CD14-positive monocyte (primary cell): ENCODE measurements at regions not wholly inside any gene's neighbourhood (a gene's known extent, or its start where the extent isn't known, plus 50 kb on each side); places are given as distances from the start of the nearest gene placed in this dataset.

Experiments used
- DNase-seq, 3 donors: peaks; one replicate each; pipeline ENCODE4 v3.0.0-alpha.2; 2011 to 2022
- H2AFZ ChIP-seq: 2 replicates; pipeline ENCODE4 v1.6.0; 2012; ENCODE audit warnings: mild to moderate bottlenecking, low read depth, low read length, inconsistent platforms; ENCODE audit not compliant: insufficient read depth, poor library complexity, severe bottlenecking
- H3K27ac ChIP-seq, 2 donors: 1 replicate in 1 of 2; 2 replicates in 1 of 2; pipeline ENCODE4 v1.5.1; 2012 to 2013; ENCODE audit warnings: low read length in 2 of 2, control low read depth in 1 of 2, inconsistent platforms in 1 of 2, low read depth in 1 of 2, mild to moderate bottlenecking in 1 of 2
- H3K27me3 ChIP-seq, 2 donors: one replicate each; pipeline versions ENCODE4 v1.6.0 to v1.6.1; 2011 to 2013; ENCODE audit warnings: low read length in 2 of 2; ENCODE audit not compliant: control insufficient read depth in 2 of 2, insufficient read depth in 2 of 2
- H3K36me3 ChIP-seq, 2 donors: replicated peaks in 1 of 2; 1 replicate in 1 of 2; 2 replicates in 1 of 2; pipeline versions ENCODE4 v1.5.1 to v1.6.1; 2012 to 2013; ENCODE audit warnings: low read length in 2 of 2, control low read depth in 1 of 2, inconsistent platforms in 1 of 2, mild to moderate bottlenecking in 1 of 2; ENCODE audit not compliant: insufficient read depth in 2 of 2, control insufficient read depth in 1 of 2
- H3K4me1 ChIP-seq, 2 donors: 1 replicate in 1 of 2; 2 replicates in 1 of 2; pipeline versions ENCODE4 v1.5.1 to v1.6.1; 2012 to 2013; ENCODE audit warnings: low read length in 2 of 2, control low read depth in 1 of 2, inconsistent platforms in 1 of 2, mild to moderate bottlenecking in 1 of 2, moderate library complexity in 1 of 2; ENCODE audit not compliant: insufficient read depth in 2 of 2, control insufficient read depth in 1 of 2
- H3K4me2 ChIP-seq: replicated peaks from 2 replicates; pipeline ENCODE3; 2012; ENCODE audit warnings: low read length, moderate library complexity, mild to moderate bottlenecking; ENCODE audit not compliant: poor library complexity, severe bottlenecking; ENCODE audit errors: extremely low read depth
- H3K4me3 ChIP-seq, 3 experiments: fragments of 200-600 bp in 1 of 3; sonication (generic) in 1 of 3; replicated peaks in 1 of 3; 1 replicate in 2 of 3; 2 replicates in 1 of 3; pipeline ENCODE4 v1.5.1; 2011 to 2013; ENCODE audit warnings: low read length in 3 of 3, mild to moderate bottlenecking in 3 of 3, control low read depth in 2 of 3, low read depth in 2 of 3, inconsistent platforms in 1 of 3, moderate library complexity in 1 of 3
- H3K79me2 ChIP-seq: 2 replicates; pipeline ENCODE4 v1.6.0; 2012; ENCODE audit warnings: mild to moderate bottlenecking, control low read depth, inconsistent platforms, low read length, moderate library complexity; ENCODE audit not compliant: insufficient read depth
- H3K9ac ChIP-seq: 2 replicates; pipeline ENCODE4 v1.6.0; 2017; ENCODE audit warnings: low read length, mild to moderate bottlenecking; ENCODE audit not compliant: insufficient read depth, poor library complexity, severe bottlenecking
- H3K9me3 ChIP-seq, 2 donors: replicated peaks in 1 of 2; 1 replicate in 1 of 2; 2 replicates in 1 of 2; pipeline versions ENCODE4 v1.5.1 to v1.6.1; 2012 to 2013; ENCODE audit warnings: low read length in 2 of 2, control low read depth in 1 of 2; ENCODE audit not compliant: control insufficient read depth in 1 of 2, insufficient read depth in 1 of 2
- H4K20me1 ChIP-seq: 2 replicates; pipeline ENCODE4 v1.6.0; 2012; ENCODE audit warnings: mild to moderate bottlenecking, low read length, control low read depth, moderate library complexity; ENCODE audit not compliant: insufficient read depth
- H3K27ac Mint-ChIP-seq, 7 donors: one replicate each; pipeline ENCODE4 v1.8.0; 2020; ENCODE audit warnings: mild to moderate bottlenecking in 7 of 7, mixed read lengths in 7 of 7, moderate library complexity in 6 of 7, inconsistent platforms in 2 of 7
- H3K27me3 Mint-ChIP-seq, 3 donors: one replicate each; pipeline ENCODE4 v1.8.0; 2021 to 2022; ENCODE audit warnings: low read depth in 3 of 3, mild to moderate bottlenecking in 3 of 3, mixed read lengths in 3 of 3, moderate library complexity in 3 of 3, inconsistent platforms in 1 of 3
- H3K36me3 Mint-ChIP-seq, 2 donors: one replicate each; pipeline ENCODE4 v1.8.0; 2020; ENCODE audit warnings: mixed read lengths in 2 of 2, inconsistent platforms in 1 of 2, mild to moderate bottlenecking in 1 of 2
- H3K4me1 Mint-ChIP-seq: one replicate; pipeline ENCODE4 v1.8.0; 2020; ENCODE audit warnings: mild to moderate bottlenecking, mixed read lengths
- H3K4me3 Mint-ChIP-seq, 2 donors: one replicate each; pipeline ENCODE4 v1.8.0; 2020; ENCODE audit warnings: mild to moderate bottlenecking in 2 of 2, mixed read lengths in 2 of 2, moderate library complexity in 1 of 2
- H3K9me3 Mint-ChIP-seq, 7 donors: one replicate each; pipeline ENCODE4 v1.8.0; 2020 to 2022; ENCODE audit warnings: mixed read lengths in 7 of 7, mild to moderate bottlenecking in 6 of 7, moderate library complexity in 6 of 7, inconsistent platforms in 2 of 7
- WGBS: methylation state at CpG from one replicate; pipeline ENCODE4 v1.1.5; 2013; ENCODE audit warnings: missing lambda C conversion rate; ENCODE audit not compliant: insufficient coverage; 5-methylcytosine and 5-hydroxymethylcytosine counted together
- intact Hi-C, 2 donors: fragments of 100-400 bp; cut with micrococcal nuclease; formaldehyde crosslinking; loops; one replicate each; pipeline versions ENCODE4 v1.15.0 to v1.15.1; 2023
- TF ChIP-seq, protein P1 (sequence below): fragments of 200-600 bp; IDR thresholded peaks from one replicate; pipeline ENCODE4 v1.8.0; 2022; ENCODE audit warnings: antibody characterized with exemption, mild to moderate bottlenecking

DNA sequence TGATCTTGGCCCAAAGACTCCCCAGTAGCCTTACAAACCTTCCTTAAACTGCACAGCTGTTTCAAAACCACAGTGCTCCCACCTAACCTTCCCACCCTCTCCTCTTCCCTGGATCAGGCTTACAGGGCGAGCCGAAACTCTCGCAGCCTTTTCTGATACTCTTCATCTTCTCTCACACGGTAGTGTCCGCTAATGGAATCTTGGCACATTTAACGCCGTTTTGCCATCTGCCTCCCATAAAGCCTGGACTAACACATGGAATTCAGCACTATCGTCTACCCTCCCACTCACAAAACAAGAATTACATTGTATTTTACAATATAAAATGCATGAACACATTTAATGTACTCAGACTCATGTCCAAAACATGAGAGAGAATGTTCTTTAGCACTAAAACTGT is 135.9 kb downstream of the RAP2A start:
- Histone ChIP-seq H3K79me2 (no peaks in the 10 kb centered on the region), H3K4me1 (no peaks in the 10 kb centered on the region), H3K27ac (no peak overlapping the region), H3K9ac (no peak overlapping the region), H4K20me1 (no peaks in the 10 kb centered on the region), H2AFZ (no peak overlapping the region), H3K36me3 (no peaks in the 10 kb centered on the region), H3K9me3 (no peaks in the 10 kb centered on the region), H3K4me3 (no peak overlapping the region), H3K4me2 (no peak overlapping the region), H3K27me3 (no peaks in the 10 kb centered on the region)
- Mint-ChIP-seq H3K36me3 (no peaks in the 10 kb centered on the region), H3K27me3 (peaks cover 0 to 5% (median 0%) of the 10 kb centered on the region in 3 donors), H3K4me1 (no peaks in the 10 kb centered on the region), H3K27ac (no peak overlapping the region), H3K9me3 (peaks cover 0 to 2% (median 0%) of the 10 kb centered on the region in 7 donors), H3K4me3 (no peak overlapping the region)
- 94% methylated on average over 5 of the region's 8 CpGs for WGBS
- TF ChIP-seq, protein P1, sequence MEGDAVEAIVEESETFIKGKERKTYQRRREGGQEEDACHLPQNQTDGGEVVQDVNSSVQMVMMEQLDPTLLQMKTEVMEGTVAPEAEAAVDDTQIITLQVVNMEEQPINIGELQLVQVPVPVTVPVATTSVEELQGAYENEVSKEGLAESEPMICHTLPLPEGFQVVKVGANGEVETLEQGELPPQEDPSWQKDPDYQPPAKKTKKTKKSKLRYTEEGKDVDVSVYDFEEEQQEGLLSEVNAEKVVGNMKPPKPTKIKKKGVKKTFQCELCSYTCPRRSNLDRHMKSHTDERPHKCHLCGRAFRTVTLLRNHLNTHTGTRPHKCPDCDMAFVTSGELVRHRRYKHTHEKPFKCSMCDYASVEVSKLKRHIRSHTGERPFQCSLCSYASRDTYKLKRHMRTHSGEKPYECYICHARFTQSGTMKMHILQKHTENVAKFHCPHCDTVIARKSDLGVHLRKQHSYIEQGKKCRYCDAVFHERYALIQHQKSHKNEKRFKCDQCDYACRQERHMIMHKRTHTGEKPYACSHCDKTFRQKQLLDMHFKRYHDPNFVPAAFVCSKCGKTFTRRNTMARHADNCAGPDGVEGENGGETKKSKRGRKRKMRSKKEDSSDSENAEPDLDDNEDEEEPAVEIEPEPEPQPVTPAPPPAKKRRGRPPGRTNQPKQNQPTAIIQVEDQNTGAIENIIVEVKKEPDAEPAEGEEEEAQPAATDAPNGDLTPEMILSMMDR, result no peak
- DNase-seq, result no peak
- intact Hi-C loops, result no loop called here

DNA sequence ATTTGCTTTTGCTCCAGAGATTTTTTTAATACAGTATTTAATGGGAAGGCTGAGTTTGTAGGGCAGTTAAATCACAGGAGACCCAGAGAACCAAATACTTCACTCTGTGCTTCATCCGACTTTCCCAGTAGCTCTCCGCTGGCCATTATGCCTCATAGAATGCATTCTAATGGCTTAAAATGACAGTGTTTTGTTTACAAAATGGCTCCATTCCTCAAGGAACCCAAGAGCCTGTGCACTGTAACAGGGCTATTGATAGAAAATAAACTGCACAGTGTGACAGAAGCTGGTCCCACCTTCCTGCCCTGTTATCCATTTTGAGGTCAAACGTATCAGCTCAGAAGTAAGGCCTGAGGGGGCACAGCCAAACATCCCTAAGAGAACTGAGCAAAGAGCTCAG is 136.5 kb downstream of the RAP2A start:
- intact Hi-C loops, result no loop called here
- H3K36me3 ChIP-seq, result no peaks in the 10 kb centered on the region
- H3K4me2 ChIP-seq, result no peak overlapping the region
- no peaks in the 10 kb centered on the region for H3K9me3 ChIP-seq
- no peaks in the 10 kb centered on the region for H4K20me1 ChIP-seq
- no peak overlapping the region for H2AFZ ChIP-seq
- no peaks in the 10 kb centered on the region for H3K79me2 ChIP-seq
- H3K4me1 ChIP-seq, result no peaks in the 10 kb centered on the region
- no peak overlapping the region for H3K9ac ChIP-seq
- Mint-ChIP-seq H3K27me3 (peaks cover 0 to 7% (median 0%) of the 10 kb centered on the region in 3 donors), H3K4me3 (no peak overlapping the region), H3K27ac (no peak overlapping the region), H3K36me3 (no peaks in the 10 kb centered on the region), H3K9me3 (peaks cover 0 to 2% (median 0%) of the 10 kb centered on the region in 7 donors), H3K4me1 (no peaks in the 10 kb centered on the region)
- DNase-seq, result no peak
- H3K27ac ChIP-seq, result no peak overlapping the region
- no peaks in the 10 kb centered on the region for H3K27me3 ChIP-seq
- H3K4me3 ChIP-seq, result no peak overlapping the region
- WGBS, result 94% methylated on average over 2 of the region's 3 CpGs
- TF ChIP-seq, protein P1, result no peak
